ENCODE measurements at regions not wholly inside any gene's neighbourhood (a gene's known extent, or its start where the extent isn't known, plus 50 kb on each side); places are given as distances from the start of the nearest gene placed in this dataset.

DNA sequence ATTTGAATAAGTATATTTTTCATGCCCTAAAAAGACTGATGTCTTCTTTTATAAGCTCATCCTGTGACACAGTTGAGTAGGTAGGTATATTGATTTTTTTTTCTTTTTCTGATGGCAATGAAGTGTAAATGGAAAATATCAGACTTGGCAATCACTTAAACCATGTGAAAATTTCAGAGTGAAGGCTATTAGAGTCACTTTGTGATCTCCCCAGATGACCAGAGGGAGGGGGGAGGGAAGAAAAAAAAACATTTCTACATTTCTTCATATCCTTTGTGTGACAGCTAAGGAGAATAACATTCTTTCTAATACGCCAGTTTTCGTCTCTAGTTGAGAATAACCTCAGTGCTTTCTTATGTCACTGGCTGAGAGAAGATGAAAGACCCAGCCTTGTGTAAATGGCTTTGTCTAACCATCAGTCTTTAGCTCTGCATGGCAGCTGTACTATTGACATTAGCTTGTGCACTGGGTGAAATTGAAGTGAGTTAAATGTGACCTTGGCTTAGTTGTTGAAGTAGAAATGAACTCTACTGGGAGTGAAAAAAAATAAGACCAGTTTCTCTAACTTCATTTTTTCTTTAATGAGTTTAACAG, 332.1 kb upstream of the DACH1 start:
- Histone ChIP-seq H3K4me2 (ENCODE audit: low read depth, low read length, poor library complexity, severe bottlenecking) (no peak overlapping the region), H3K9ac (ENCODE audit: low read length) (no peak overlapping the region)

DNA sequence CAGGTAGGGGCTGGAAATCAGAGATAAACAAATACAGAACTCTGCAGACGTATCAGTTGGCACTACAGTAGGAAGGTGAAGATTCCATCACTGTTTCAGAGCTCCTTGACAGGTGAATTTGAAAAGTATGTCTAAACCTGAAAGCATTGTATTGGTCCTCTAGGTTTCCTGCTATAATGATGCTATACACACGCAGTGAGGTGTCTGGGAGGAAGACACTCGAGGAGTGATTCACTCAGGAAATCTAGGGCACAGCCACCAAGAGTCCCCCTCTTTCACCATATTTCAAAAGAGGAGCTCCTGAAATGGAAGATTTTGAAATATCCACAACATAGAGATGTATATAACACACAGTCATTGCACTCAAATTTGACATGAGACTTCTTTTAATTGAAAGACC, 331.0 kb upstream of the DACH1 start:
- no peaks in the 10 kb centered on the region for H3K9me2 ChIP-seq (replicated peaks; ENCODE audit: insufficient read depth, low read length)
- no peaks in the 10 kb centered on the region for H3F3A ChIP-seq (ENCODE audit: insufficient read depth)
- no peaks in the 10 kb centered on the region for H3K36me3 ChIP-seq (ENCODE audit: low read length)
- H3K79me2 ChIP-seq (ENCODE audit: insufficient read depth, low read length) = no peaks in the 10 kb centered on the region
- no peak overlapping the region for H3K4me2 ChIP-seq (ENCODE audit: low read depth, low read length, poor library complexity, severe bottlenecking)
- no peak overlapping the region for H3K9ac ChIP-seq (ENCODE audit: low read length)
- H2AFZ ChIP-seq (ENCODE audit: low read depth, low read length, severe bottlenecking) = no peak overlapping the region
- no peak overlapping the region for H3K27ac ChIP-seq (ENCODE audit: low read depth, low read length)
- no peaks in the 10 kb centered on the region for H3K9me3 ChIP-seq (ENCODE audit: insufficient read depth, low read length)
- no peak overlapping the region for H3K4me3 ChIP-seq (ENCODE audit: insufficient read depth, low read length, poor library complexity, severe bottlenecking)
- H3K27me3 ChIP-seq (ENCODE audit: low read length) = no peaks in the 10 kb centered on the region
- TF ChIP-seq, protein P1, sequence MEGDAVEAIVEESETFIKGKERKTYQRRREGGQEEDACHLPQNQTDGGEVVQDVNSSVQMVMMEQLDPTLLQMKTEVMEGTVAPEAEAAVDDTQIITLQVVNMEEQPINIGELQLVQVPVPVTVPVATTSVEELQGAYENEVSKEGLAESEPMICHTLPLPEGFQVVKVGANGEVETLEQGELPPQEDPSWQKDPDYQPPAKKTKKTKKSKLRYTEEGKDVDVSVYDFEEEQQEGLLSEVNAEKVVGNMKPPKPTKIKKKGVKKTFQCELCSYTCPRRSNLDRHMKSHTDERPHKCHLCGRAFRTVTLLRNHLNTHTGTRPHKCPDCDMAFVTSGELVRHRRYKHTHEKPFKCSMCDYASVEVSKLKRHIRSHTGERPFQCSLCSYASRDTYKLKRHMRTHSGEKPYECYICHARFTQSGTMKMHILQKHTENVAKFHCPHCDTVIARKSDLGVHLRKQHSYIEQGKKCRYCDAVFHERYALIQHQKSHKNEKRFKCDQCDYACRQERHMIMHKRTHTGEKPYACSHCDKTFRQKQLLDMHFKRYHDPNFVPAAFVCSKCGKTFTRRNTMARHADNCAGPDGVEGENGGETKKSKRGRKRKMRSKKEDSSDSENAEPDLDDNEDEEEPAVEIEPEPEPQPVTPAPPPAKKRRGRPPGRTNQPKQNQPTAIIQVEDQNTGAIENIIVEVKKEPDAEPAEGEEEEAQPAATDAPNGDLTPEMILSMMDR (IDR thresholded peaks at IDR 0.05; ENCODE audit: insufficient read depth, low read length, poor library complexity, severe bottlenecking) = no peak
- no peak for TF ChIP-seq EZH2phosphoT487 (conservative IDR thresholded peaks at IDR 0.05; ENCODE audit: low read length)
- H4K20me1 ChIP-seq (ENCODE audit: low read depth, low read length) = no peaks in the 10 kb centered on the region

More for the DNA sequence above, 332.1 kb upstream of the DACH1 start:
- Histone ChIP-seq H3K4me3 (ENCODE audit: insufficient read depth, low read length, poor library complexity, severe bottlenecking) (no peak overlapping the region), H3K27ac (ENCODE audit: low read depth, low read length) (no peak overlapping the region), H2AFZ (ENCODE audit: low read depth, low read length, severe bottlenecking) (no peak overlapping the region), H3K9me2 (replicated peaks; ENCODE audit: insufficient read depth, low read length) (no peaks in the 10 kb centered on the region), H3F3A (ENCODE audit: insufficient read depth) (no peaks in the 10 kb centered on the region), H3K9me3 (ENCODE audit: insufficient read depth, low read length) (no peaks in the 10 kb centered on the region), H3K36me3 (ENCODE audit: low read length) (no peaks in the 10 kb centered on the region), H4K20me1 (ENCODE audit: low read depth, low read length) (no peaks in the 10 kb centered on the region), H3K79me2 (ENCODE audit: insufficient read depth, low read length) (no peaks in the 10 kb centered on the region), H3K27me3 (ENCODE audit: low read length) (no peaks in the 10 kb centered on the region)
- TF ChIP-seq, protein P1 (IDR thresholded peaks at IDR 0.05; ENCODE audit: insufficient read depth, low read length, poor library complexity, severe bottlenecking) = no peak
- no peak for TF ChIP-seq EZH2phosphoT487 (conservative IDR thresholded peaks at IDR 0.05; ENCODE audit: low read length)

DNA sequence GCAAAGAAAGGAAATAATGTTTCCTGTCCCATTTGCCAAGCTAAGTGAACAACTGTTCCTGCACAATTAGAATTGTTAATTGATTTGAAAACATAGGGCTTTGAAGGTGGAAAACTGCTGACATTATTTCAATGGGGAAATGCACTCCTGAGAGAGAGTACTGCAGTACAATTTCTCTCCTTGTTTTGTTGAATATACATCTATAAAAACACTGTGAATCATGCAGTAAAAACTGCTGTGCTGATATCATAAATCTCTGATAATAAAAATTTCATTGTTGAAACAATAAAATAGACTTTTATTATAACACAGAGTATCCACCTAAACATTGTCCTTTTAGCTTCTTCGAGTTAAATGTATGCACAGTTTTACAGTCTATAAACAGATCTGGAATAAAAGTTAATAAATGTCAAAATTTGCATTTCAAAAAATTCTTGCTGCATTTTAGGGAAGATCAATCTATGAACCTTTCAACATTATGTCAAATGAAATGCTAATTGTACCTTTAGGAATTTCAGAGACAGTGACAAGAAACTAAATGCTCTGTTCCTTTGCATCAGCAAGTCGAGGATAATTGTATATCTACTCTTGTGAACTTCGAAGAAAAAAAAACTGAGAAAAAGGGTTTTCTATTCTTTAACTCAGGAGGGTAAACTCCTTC, 328.2 kb upstream of the DACH1 start:
- Histone ChIP-seq H3K27me3 (ENCODE audit: low read length) (no peaks in the 10 kb centered on the region), H3K9me2 (replicated peaks; ENCODE audit: insufficient read depth, low read length) (no peaks in the 10 kb centered on the region), H3K4me2 (ENCODE audit: low read depth, low read length, poor library complexity, severe bottlenecking) (no peak overlapping the region), H2AFZ (ENCODE audit: low read depth, low read length, severe bottlenecking) (no peak overlapping the region), H3K4me3 (ENCODE audit: insufficient read depth, low read length, poor library complexity, severe bottlenecking) (no peak overlapping the region), H3F3A (ENCODE audit: insufficient read depth) (no peaks in the 10 kb centered on the region), H3K79me2 (ENCODE audit: insufficient read depth, low read length) (no peaks in the 10 kb centered on the region), H4K20me1 (ENCODE audit: low read depth, low read length) (no peaks in the 10 kb centered on the region), H3K9me3 (ENCODE audit: insufficient read depth, low read length) (no peaks in the 10 kb centered on the region), H3K36me3 (ENCODE audit: low read length) (no peaks in the 10 kb centered on the region), H3K9ac (ENCODE audit: low read length) (no peak overlapping the region), H3K27ac (ENCODE audit: low read depth, low read length) (no peak overlapping the region)
- TF ChIP-seq EZH2phosphoT487 (conservative IDR thresholded peaks at IDR 0.05; ENCODE audit: low read length) = no peak
- TF ChIP-seq, protein P1 (IDR thresholded peaks at IDR 0.05; ENCODE audit: insufficient read depth, low read length, poor library complexity, severe bottlenecking) = no peak

All from SU-DHL-6 (cell line).